ENCODE measurements at regions not wholly inside any gene's neighbourhood (a gene's known extent, or its start where the extent isn't known, plus 50 kb on each side); places are given as distances from the start of the nearest gene placed in this dataset.

DNA sequence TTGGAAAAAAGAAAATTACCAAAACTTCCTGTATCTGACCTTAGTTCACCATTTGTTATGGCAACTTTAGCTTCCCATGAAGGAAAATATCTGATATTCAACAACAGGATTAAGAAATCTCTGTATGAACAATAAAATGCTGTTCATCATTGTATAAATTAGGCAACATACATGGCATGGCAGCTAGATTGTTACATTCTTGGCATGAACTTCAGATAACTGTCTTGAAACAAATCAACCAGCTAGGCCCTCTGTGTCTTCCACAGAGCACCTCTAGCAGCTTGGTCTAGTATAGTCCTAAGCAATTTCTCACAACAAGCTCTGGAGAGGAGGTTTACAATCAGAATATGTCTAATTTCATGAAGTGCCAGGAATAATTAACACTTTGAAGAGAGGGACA, 105.4 kb upstream of the PCDH7 start:
- Histone ChIP-seq H3K9ac (replicated peaks in 1 of 4; ENCODE audit: extremely low read depth in 1 of 4, low read depth in 3 of 4, low read length in 3 of 4) (no peak overlapping the region), H3K4ac (replicated peaks; ENCODE audit: insufficient read length, low read depth, low read length) (no peak overlapping the region), H2BK5ac (ENCODE audit: low read depth, low read length) (no peak overlapping the region), H3K18ac (ENCODE audit: extremely low read depth, low read length) (no peak overlapping the region), H3K36me3 (ENCODE audit: control insufficient read depth in 2 of 4, insufficient read depth in 4 of 4, low read length in 3 of 4) (no peaks in the 10 kb centered on the region), H4K5ac (ENCODE audit: insufficient read length, low read depth, low read length) (no peak overlapping the region), H2AK5ac (ENCODE audit: low read depth, low read length) (no peak overlapping the region), H3K79me1 (ENCODE audit: low read depth, low read length) (no peaks in the 10 kb centered on the region), H3K14ac (ENCODE audit: insufficient read length) (no peak overlapping the region), H4K8ac (ENCODE audit: extremely low read depth, insufficient read depth, low read length) (no peak overlapping the region), H3K79me2 (ENCODE audit: control insufficient read depth in 1 of 2, insufficient read depth in 2 of 2, low read length in 2 of 2) (no peaks in the 10 kb centered on the region), H2BK120ac (replicated peaks; ENCODE audit: low read depth, low read length) (no peak overlapping the region), H2BK20ac (ENCODE audit: low read length) (no peak overlapping the region), H3K4me2 (ENCODE audit: insufficient read depth in 1 of 2, low read depth in 2 of 2, low read length in 2 of 2) (no peak overlapping the region), H4K20me1 (replicated peaks in 1 of 2; ENCODE audit: control insufficient read depth in 1 of 2, insufficient read depth in 2 of 2, low read length in 2 of 2) (no peaks in the 10 kb centered on the region), H3K9me3 (ENCODE audit: insufficient read depth in 2 of 2, low read depth in 1 of 2, low read length in 1 of 2) (no peaks in the 10 kb centered on the region), H4K91ac (replicated peaks; ENCODE audit: insufficient read length, low read length) (no peak overlapping the region), H3K23me2 (ENCODE audit: low read depth, low read length) (no peaks in the 10 kb centered on the region), H2BK15ac (ENCODE audit: low read length) (no peak overlapping the region), H3K4me3 (ENCODE audit: extremely low read depth in 1 of 4, insufficient read depth in 2 of 4, low read depth in 3 of 4, low read length in 4 of 4) (no peak overlapping the region), H3K56ac (replicated peaks; ENCODE audit: insufficient read length, low read depth, low read length) (no peak overlapping the region), H3K27ac (ENCODE audit: low read depth, low read length) (no peak overlapping the region), H3K23ac (ENCODE audit: insufficient read length) (no peak overlapping the region), H3K4me1 (replicated peaks in 1 of 4; ENCODE audit: control insufficient read depth in 3 of 4, insufficient read depth in 4 of 4, low read length in 3 of 4) (no peaks in the 10 kb centered on the region), H2AFZ (ENCODE audit: low read length) (no peak overlapping the region), H2BK12ac (ENCODE audit: low read depth, low read length) (no peak overlapping the region), H3K27me3 (replicated peaks in 1 of 4; ENCODE audit: control insufficient read depth in 3 of 4, extremely low read depth in 1 of 4, insufficient read depth in 3 of 4, low read length in 3 of 4) (no peaks in the 10 kb centered on the region)
- FAIRE-seq (no peak), DNase-seq (ENCODE audit: low read depth in 1 of 2, low spot score in 2 of 2) (no peak)
- POLR2A ChIA-PET (ENCODE audit: partially characterized antibody) = no interaction called here
- CTCF ChIA-PET (ENCODE audit: partially characterized antibody) = no interaction called here
- TF ChIP-seq CBX8 (IDR thresholded peaks at IDR 0.05; ENCODE audit: borderline replicate concordance, low read depth, low read length) = no peak
- TF ChIP-seq BACH1 (IDR thresholded peaks at IDR 0.05; ENCODE audit: low read length) = no peak
- TF ChIP-seq KDM4A (IDR thresholded peaks at IDR 0.05; ENCODE audit: low read depth, low read length, severe bottlenecking) = no peak
- no peak for TF ChIP-seq TAF1 (IDR thresholded peaks at IDR 0.05; ENCODE audit: low read depth, low read length)
- TF ChIP-seq, protein P1, sequence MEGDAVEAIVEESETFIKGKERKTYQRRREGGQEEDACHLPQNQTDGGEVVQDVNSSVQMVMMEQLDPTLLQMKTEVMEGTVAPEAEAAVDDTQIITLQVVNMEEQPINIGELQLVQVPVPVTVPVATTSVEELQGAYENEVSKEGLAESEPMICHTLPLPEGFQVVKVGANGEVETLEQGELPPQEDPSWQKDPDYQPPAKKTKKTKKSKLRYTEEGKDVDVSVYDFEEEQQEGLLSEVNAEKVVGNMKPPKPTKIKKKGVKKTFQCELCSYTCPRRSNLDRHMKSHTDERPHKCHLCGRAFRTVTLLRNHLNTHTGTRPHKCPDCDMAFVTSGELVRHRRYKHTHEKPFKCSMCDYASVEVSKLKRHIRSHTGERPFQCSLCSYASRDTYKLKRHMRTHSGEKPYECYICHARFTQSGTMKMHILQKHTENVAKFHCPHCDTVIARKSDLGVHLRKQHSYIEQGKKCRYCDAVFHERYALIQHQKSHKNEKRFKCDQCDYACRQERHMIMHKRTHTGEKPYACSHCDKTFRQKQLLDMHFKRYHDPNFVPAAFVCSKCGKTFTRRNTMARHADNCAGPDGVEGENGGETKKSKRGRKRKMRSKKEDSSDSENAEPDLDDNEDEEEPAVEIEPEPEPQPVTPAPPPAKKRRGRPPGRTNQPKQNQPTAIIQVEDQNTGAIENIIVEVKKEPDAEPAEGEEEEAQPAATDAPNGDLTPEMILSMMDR (IDR thresholded peaks at IDR 0.05; ENCODE audit: control extremely low read depth in 1 of 3, insufficient read depth in 1 of 3, low read depth in 1 of 3, low read length in 3 of 3) = no peak
- TF ChIP-seq CBX5 (IDR thresholded peaks at IDR 0.05; ENCODE audit: low read depth, low read length) = no peak
- no peak for TF ChIP-seq KDM5A (IDR thresholded peaks at IDR 0.05; ENCODE audit: low read length)
- no peak for TF ChIP-seq FOSL1 (IDR thresholded peaks at IDR 0.05; ENCODE audit: insufficient read depth, low read depth, low read length)
- TF ChIP-seq EGR1 (IDR thresholded peaks at IDR 0.05; ENCODE audit: borderline replicate concordance, low read depth, low read length) = no peak
- no peak for TF ChIP-seq GABPA (IDR thresholded peaks at IDR 0.05; ENCODE audit: borderline replicate concordance, insufficient read depth, low read length)
- TF ChIP-seq, protein P2, sequence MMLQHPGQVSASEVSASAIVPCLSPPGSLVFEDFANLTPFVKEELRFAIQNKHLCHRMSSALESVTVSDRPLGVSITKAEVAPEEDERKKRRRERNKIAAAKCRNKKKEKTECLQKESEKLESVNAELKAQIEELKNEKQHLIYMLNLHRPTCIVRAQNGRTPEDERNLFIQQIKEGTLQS (IDR thresholded peaks at IDR 0.05; ENCODE audit: insufficient read depth, low read depth, low read length) = no peak
- no peak for TF ChIP-seq KDM1A (IDR thresholded peaks at IDR 0.05; ENCODE audit: borderline replicate concordance, low read length)
- TF ChIP-seq JUND (IDR thresholded peaks at IDR 0.05; ENCODE audit: low read length) = no peak
- no peak for TF ChIP-seq YY1 (IDR thresholded peaks at IDR 0.05; ENCODE audit: low read depth, low read length)
